BE2C (cell line): ENCODE measurements at regions not wholly inside any gene's neighbourhood (a gene's known extent, or its start where the extent isn't known, plus 50 kb on each side); places are given as distances from the start of the nearest gene placed in this dataset.

Source experiments
- DNase-seq: peaks from one replicate; pipeline ENCODE4 v3.0.0-alpha.2; 2020
- H3K27me3 ChIP-seq: fragments of 250-450 bp; sonication (Bioruptor Pico); 2 replicates; pipeline ENCODE4 v1.5.1; 2020; ENCODE audit warnings: mild to moderate bottlenecking
- H3K36me3 ChIP-seq: fragments of 250-450 bp; sonication (Bioruptor Pico); 2 replicates; pipeline ENCODE4 v1.5.1; 2020; ENCODE audit warnings: mild to moderate bottlenecking
- H3K4me1 ChIP-seq: fragments of 250-450 bp; sonication (Bioruptor Pico); 2 replicates; pipeline ENCODE4 v1.5.1; 2020
- H3K4me3 ChIP-seq: 2 replicates; pipeline ENCODE4 v1.5.1; 2011; ENCODE audit warnings: low read depth, low read length
- H3K9me3 ChIP-seq: fragments of 250-450 bp; sonication (Bioruptor Pico); 2 replicates; pipeline ENCODE4 v1.5.1; 2020
- TF ChIP-seq, protein P1 (sequence below): IDR thresholded peaks from 2 replicates; pipeline ENCODE4 v1.5.1; 2012; ENCODE audit warnings: mild to moderate bottlenecking, low read depth, low read length

DNA sequence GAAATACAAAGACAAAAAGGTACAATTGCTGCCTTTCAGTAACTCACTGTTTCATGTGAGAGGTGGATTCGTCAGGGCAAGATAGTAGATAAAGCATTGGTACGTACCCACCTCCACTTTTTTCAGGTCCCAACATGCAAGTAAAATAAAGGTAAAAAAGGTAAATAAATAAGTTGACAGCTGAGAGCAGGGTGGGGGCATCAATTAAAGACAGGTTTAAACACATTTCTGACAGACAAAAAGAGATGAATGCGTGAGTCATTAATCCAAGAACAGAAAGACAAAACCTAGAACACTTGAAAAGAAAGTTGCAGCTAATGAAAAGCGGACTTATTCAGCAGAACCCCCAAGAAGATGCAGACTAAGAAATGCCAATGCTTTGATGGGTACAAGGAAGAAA, 979.6 kb upstream of the CDH2 start:
- TF ChIP-seq, protein P1, sequence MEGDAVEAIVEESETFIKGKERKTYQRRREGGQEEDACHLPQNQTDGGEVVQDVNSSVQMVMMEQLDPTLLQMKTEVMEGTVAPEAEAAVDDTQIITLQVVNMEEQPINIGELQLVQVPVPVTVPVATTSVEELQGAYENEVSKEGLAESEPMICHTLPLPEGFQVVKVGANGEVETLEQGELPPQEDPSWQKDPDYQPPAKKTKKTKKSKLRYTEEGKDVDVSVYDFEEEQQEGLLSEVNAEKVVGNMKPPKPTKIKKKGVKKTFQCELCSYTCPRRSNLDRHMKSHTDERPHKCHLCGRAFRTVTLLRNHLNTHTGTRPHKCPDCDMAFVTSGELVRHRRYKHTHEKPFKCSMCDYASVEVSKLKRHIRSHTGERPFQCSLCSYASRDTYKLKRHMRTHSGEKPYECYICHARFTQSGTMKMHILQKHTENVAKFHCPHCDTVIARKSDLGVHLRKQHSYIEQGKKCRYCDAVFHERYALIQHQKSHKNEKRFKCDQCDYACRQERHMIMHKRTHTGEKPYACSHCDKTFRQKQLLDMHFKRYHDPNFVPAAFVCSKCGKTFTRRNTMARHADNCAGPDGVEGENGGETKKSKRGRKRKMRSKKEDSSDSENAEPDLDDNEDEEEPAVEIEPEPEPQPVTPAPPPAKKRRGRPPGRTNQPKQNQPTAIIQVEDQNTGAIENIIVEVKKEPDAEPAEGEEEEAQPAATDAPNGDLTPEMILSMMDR = no peak
- Histone ChIP-seq H3K9me3 (no peaks in the 10 kb centered on the region), H3K4me1 (no peaks in the 10 kb centered on the region), H3K4me3 (no peak overlapping the region), H3K27me3 (no peaks in the 10 kb centered on the region), H3K36me3 (no peaks in the 10 kb centered on the region)
- DNase-seq = no peak

DNA sequence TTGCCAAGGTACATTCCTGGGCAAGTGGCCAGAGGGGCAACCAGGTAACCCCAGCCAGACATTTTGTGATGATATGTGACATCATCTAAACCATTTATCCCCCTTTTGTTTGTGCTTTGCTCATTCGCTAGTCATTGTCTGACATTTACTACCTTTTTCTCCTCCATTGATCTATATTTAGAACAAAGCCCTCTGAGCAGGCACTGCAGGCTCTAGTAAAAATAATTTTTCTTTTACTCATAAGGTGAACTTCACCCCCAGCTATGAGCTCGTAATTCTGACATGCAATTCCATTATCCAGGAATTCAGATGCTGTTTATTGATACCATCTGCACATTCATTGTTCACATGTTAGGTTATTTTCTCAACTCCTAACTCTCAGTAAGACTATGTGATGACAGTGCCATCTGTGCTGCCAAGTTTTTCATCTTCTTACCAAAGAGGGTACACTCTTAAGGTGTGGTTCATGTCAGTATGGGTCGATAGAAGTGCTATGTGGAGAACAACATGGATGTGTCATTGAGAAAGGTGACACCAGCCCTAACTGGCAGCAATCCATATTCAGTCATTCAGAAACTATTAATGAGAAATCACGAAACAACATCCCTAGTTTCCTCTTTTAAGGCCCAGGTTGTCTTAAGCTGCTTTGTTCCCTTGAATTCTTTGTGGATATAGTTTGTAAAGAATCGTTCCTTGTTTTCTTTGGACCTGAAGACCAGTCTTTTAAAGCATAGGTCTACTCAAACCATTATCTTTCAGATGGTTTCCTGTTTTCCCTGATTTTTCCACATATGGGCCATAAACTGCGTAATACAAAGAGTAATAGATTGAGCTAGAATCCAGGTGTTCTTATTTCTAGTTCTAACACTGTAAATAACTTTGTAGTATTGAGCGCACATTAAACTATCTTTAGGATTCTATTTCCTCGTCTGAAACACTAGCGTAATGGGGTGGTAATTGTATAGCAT, 978.1 kb upstream of the CDH2 start:
- Histone ChIP-seq H3K27me3 (no peaks in the 10 kb centered on the region), H3K36me3 (no peaks in the 10 kb centered on the region), H3K4me3 (no peak overlapping the region), H3K4me1 (no peaks in the 10 kb centered on the region), H3K9me3 (no peaks in the 10 kb centered on the region)
- DNase-seq = no peak
- TF ChIP-seq, protein P1 = no peak

DNA sequence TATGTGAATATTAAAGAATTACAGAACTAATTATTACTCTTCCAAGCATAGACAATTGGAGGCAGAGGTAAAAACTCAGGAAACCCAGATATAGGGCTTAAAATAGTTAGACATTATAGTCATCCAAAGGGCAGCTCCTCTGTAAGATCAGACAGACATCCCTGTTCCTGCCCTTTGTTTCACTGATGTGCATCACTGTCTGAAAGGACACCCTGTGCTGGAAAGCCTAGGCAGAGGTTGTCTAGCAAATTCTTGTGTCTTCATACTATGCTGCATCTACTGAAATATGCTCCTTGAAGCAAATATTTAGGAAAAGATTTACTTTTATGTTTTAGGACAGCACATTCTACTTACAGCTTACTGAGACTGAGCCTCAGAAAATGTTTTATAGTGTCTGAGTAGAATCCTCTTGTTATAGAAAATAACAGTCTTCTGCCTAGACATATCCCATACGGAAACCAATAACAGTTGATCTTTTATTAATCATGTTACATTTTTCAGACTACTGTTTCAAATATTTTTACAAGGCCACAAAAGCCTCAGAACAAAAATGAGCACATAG, 977.3 kb upstream of the CDH2 start:
- no peaks in the 10 kb centered on the region for H3K4me1 ChIP-seq
- H3K36me3 ChIP-seq = no peaks in the 10 kb centered on the region
- DNase-seq = no peak
- TF ChIP-seq, protein P1 = no peak
- no peak overlapping the region for H3K4me3 ChIP-seq
- H3K27me3 ChIP-seq = no peaks in the 10 kb centered on the region
- H3K9me3 ChIP-seq = no peaks in the 10 kb centered on the region

DNA sequence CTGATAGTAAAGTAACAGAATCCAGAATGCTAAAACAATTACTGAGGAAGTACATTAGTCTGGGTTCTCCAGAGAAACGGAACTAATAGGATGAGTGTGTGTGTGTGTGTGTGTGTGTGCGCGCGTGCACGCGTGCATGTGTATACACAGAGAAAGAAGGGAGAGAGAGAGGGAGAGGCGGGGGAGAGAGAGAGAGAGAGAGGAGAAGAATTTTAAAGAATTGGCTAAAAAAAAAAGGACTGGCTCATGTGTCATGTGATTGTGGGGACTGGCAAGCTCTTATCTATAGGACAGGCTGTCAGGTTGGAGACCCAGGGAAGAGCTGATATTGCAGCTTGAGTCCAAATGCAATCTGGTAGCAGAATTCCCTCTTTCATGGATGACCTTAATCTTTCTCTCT, 976.2 kb upstream of the CDH2 start:
- Histone ChIP-seq H3K27me3 (no peaks in the 10 kb centered on the region), H3K36me3 (no peaks in the 10 kb centered on the region), H3K4me1 (no peaks in the 10 kb centered on the region), H3K9me3 (no peaks in the 10 kb centered on the region), H3K4me3 (no peak overlapping the region)
- peak; percentile 7 for DNase-seq
- TF ChIP-seq, protein P1 = no peak

DNA sequence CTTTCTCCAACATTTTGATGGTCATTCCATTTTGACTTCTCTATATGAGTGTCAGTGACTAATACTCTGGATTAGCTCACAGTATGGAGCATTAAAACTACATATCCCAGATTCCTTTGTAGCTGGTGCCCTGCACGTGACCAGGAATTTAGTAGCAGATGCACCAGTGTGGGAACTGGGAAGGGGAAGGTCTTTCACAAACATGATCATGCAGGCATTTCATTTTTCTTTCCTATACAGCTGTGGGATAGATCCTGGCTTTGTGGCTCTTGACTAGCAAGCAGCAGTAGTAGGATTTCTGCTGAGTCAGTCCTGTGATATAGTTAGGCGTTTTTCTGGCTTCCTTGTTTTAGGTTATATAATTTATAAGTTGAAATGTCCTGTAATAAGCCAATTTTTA, 971.0 kb upstream of the CDH2 start:
- TF ChIP-seq, protein P1 = no peak
- H3K4me1 ChIP-seq = no peaks in the 10 kb centered on the region
- no peaks in the 10 kb centered on the region for H3K27me3 ChIP-seq
- no peaks in the 10 kb centered on the region for H3K9me3 ChIP-seq
- no peak overlapping the region for H3K4me3 ChIP-seq
- H3K36me3 ChIP-seq = no peaks in the 10 kb centered on the region
- peak; percentile 19 for DNase-seq

DNA sequence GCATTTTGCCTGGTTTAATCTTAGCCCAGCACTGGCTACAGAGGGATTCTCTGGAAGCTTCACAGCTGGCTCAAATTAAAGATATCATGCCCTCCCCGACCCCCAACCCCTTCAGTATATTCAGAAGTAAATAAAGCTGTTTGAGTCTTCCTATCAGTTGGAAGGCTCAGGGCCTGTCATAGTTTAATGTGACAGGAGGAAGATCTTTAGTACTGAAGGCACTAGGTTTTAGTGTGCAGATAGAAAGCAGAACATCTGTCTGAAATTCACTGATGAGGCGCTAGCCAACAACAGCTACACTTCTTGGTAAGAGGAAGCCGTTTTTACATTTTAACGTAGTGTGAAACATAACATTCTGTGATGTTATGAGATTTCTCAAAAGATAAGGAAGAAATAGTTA, 969.1 kb upstream of the CDH2 start:
- H3K27me3 ChIP-seq = no peaks in the 10 kb centered on the region
- H3K9me3 ChIP-seq = no peaks in the 10 kb centered on the region
- H3K4me1 ChIP-seq = no peaks in the 10 kb centered on the region
- TF ChIP-seq, protein P1 = no peak
- peak; percentile 3 for DNase-seq
- no peaks in the 10 kb centered on the region for H3K36me3 ChIP-seq
- H3K4me3 ChIP-seq = no peak overlapping the region
